Bone marrow (tissue), 2 donors: ENCODE measurements at regions not wholly inside any gene's neighbourhood (a gene's known extent, or its start where the extent isn't known, plus 50 kb on each side); places are given as distances from the start of the nearest gene placed in this dataset.
A peak's percentile ranks its signal among the peaks of the same experiment; 100 is the strongest.

Source experiments
- DNase-seq, 2 donors: peaks; one replicate each; lab custom pipeline; 2025; lab: John Stamatoyannopoulos, UW

DNA sequence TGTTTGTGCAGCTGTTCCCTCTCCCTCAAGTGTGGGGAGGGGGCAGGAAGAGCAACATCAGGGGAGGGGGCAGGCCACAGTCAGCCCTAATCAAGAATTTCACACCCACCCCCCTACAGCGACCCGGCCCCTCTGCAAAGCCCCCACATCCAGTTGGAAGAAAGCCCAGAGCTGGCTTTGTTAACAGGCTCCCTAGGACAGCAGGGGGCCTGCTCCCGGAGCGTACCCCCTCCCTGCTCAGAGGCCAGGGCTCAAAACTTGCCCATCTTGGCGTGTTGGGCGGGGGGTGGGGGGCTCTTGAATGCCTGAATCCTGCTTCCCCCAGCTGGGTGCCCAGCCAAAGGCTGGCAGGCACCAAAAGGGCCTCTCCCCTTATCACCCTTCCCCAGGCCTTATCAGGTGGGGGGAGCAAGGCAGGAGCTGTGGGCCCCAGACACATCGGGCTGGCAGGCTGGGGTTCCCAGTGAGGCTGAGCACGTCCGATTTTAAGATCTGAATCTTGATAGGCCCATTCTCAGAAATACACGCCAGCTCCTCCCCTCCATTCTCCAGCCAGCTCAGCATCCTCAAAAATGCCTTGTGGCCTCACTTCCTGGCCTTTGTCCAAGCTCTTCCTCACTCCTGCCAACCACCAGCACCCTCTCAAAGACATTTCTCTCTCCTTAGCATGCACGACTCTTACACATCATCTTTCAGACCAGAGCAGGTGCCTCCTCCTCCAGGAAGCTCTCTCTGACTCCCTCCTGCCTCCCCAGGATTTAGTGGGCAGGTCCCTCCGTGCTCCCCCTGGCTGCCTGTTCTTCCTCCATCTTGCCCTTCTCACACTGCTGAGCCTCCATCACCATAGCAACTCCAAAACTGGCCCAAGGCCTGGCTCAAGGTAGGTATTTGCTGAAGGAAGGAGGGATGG lies 384.8 kb downstream of the MN1 start:
- DNase-seq, result no peak

DNA sequence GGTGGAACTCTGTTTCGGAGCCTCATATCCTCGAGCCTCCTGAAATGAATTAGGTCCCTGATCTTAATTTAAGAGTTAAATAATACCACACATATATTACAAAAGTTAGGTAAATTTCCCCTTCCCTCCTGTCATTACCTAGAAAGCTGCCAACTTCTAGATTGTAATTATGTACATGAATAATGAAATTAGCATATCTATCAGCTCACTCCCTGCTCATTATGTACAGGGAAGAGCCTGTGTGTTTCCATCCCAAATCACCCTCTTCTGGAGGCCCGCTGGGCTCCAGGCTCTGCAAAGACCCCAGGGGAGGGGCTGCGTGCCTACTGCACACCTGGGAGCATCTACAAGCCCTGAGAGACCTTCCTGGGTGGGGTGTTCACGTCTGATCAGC lies 384.1 kb downstream of the MN1 start:
- DNase-seq, result no peak

DNA sequence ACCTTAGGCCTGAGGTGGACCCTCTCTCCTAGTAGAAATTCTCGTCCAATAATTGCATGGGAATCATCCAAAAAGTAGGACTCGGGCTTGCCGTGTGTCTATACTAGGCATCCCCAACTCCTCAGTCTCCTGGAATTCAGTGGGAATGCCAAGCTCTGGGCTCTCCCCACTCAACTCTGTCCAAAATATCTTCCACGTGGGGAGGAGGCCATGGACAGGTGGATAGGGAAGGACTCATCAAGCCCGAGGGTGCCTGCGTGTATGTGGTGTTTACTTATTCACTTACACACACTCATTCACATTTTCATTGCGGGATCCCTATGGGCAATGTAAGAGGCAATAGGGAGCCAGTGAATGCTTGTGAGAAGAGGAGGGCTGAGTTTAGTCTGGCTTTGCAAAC lies 383.3 kb downstream of the MN1 start:
- no peak for DNase-seq

DNA sequence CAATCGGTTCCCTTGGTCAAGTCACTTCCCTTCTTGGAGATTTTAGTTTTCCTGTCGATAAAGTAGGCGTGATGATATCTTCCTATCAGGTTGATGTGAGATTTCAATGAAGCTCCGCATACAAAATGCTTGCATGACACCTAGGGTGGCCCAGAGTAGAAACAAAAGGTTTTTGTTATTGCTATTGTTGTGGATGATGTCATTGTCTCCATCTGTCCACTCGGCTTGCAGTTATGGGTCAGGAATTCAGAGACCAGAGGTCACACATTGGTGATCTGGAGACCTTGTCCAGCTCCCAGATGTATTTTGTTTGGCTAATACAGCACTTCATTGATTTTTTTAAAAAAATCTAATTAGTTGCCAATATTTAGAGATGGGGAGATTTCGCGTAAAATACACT lies 382.1 kb downstream of the MN1 start:
- DNase-seq, result no peak

DNA sequence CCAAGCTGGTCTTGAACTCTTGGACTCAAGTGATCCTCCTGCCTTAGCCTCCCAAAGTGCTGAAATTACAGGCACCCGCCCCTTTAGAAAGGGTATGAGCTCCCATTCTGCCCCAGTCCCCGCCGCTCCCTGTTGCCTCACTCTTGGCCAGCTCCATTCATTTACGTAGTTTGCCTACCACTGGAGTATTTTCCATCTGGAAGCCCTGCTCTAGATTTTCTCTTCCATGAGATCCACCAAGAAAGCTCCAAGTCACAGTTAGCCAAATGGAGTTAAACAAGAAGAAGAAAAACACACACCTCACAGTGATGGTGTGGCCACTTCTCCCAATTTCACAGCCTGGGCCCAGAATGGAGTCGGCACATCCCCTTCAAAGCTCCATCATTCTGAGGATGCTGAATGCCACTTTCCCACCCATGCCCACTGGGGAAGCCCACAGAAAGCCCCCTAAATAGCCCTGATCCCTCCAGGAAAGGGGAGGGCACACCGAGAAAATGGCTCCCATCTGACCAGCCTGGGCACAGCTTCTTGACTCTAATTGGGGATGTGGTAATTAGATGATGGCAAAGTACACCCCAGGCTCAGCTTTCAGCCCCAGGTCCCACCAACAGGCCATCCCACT lies 381.2 kb downstream of the MN1 start:
- DNase-seq, result no peak

DNA sequence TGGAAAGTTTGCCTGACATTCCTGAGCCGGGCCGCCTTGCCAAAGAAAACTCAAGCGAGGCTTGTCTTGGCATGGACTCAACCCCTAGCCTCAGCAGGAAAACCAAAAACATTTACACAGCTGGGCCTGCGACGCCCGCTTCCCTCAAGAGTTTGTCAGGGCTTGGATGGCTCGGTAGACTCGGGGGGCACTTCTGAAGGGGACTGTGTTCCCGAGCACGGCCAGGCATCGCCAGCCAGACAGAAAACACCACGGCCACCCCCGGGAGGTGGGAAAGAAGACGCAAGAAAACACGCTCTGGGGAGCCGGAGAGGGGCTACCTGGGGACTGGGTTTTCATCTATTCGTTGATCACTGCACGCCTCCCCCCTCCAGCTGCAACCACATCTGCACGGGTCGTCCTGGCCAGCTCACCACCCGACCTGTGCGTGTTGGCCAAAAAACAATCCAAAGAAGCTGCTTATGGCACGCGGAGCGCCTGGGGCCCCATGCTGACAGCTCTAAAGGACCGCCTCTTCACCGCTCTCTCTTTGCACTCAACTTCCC lies 380.7 kb downstream of the MN1 start:
- no peak for DNase-seq

DNA sequence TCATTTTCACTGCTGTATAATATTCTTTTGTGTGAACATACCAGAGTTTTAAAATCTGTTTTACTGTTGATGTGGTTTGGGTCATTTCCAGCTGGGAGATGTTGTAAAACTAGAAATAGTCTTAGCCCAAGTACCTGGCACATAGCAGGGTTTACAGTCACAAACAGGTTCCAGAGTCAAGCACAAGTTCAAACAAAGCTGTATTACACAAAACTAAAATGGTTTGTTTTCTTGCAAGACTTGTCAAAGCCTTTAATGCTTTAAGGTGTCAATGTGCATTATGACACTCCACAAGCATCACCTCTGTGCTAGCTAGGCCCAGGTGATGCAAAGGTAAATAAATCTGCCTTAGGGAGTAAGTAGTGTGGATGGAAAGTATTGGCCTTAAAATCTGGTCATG lies 379.1 kb downstream of the MN1 start:
- no peak for DNase-seq

DNA sequence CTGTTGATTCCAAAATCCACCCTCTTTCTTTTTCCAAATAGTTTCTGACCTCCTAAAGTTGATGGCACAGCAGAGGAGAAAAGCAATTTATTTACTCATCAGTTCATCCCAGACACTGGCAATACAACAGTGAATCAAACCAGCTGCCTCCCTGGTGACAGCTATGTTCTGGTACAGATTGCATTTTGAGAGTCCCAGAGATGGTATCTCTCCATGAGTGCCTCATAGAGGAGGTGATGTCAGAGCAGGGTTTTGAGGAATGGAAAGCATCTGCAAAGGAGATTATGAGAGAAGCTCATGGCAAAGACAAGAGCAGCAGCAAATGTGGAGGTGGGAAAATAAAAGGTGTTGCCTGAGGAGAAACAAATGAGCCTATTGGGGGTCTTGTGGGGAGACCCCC lies 377.2 kb downstream of the MN1 start:
- DNase-seq, result no peak

DNA sequence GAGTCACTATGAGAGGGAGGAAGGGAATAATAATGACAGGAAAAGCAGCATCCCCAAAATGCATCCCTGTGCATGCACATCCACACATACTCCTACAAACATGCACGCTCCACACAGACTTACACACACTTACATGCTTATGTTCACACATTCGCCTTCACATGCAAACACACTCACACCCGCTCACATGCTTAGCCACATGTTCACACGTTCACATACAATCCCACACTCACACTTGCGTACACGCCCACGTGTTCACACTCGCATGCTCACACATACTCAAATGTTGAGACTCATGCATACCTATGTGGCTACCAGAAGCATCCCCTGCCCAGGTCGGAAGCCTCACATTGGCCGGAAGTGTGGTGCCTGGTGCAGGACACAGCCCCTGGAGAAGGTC lies 372.1 kb downstream of the MN1 start:
- DNase-seq, result no peak

DNA sequence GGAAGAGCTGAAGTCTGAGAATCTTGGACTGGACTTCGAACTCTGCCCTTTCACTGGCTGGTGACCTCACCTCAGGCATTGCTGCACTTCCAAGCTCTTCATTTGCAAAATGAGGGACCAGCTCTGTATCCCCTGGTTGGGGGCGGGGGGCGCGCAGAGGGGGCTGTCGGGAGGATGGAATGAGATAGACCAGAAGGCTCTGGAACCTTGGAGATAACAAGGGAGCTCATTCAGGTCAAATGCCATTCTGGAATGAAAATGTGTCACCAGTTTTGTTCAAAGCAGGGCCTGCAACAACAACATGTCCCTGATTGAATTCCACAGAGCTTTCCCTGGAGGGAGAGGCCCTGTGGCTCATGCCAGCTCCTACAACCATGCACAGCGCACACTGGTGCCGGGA lies 370.5 kb downstream of the MN1 start:
- DNase-seq, result no peak

DNA sequence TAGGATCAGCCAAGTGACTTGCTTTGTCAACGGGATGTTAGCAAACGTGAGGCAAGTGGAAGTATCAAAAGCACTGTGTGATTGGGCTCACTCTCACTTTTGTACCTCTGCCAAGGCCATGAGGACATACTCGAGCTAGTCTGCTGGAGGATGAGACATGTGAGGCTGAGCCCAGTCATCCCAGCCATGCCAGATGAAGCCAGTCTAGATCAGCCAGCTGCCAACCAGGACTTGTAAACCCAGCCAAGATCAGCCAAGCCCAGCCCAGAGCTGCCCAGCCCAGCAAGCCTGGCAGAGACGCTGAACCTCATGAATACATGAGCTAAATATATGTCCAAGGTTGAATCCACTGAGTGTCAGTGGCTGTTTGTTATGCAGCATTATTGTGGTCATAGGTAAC lies 369.7 kb downstream of the MN1 start:
- no peak for DNase-seq

DNA sequence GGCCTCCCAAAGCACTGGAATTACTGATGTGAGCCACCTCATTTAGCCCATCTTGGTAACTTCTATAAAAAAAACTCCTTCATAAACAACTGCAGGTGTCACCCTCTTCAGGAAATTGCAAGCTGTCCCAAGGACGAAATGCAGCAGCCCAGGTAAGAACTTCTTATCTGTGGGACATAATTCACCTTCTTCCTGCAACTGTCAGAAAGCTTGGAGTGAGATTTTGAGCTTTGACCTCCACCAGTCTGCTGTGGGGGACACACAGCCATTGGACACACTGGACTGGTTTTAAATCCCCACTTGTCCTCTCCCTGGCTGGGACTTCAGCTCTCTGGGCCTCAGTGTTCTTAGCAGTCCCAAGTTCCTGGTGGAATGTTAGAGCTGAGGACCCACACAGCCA lies 368.5 kb downstream of the MN1 start:
- no peak for DNase-seq

DNA sequence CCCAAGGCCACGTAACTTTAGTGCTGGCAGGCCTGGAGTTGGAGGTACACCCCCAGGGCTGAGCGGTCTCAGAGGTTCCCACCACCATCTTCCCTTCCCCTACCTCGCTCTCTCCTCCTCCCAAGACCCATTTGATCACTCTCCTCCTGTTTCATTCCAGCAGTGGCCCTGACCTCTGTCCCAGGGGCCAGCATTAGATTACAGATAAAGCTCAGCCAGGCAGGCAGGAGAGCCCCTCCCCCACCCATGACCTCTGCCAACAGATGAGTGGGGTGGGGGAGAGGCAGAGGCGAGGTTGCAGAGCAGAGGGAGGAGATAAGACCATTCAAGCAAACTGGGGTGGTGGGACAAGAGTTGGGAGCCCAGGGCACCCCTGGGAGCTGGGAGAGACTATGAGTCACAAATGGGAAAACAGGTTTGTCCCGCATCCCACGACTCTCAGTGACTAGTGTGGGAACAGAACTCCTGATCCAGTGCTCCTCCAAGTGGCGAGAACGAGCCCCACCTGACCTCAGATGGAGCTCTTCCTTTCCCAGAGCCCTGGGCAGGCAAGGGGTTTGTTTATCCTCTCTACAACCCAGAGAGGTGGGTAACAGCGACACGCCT lies 367.9 kb downstream of the MN1 start:
- DNase-seq, result no peak

DNA sequence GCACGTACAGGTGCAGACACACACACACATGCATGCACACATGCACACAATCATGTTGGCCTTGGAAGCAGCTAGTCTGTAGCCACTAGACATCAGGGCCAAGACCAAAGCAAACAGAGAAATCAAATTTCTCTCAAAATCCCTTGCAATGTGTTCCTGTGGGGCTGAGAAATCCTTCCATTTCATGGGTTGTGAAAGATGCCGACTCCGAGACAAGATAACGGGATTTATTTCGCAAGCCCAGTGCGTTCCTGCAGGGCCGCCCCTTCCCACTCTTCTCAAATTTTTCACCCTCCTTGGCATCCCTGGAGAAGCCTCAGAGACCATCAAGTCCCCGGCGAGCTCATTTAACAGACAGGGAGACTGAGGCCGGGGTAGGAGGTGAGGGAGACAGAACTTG lies 366.7 kb downstream of the MN1 start:
- DNase-seq, result no peak

DNA sequence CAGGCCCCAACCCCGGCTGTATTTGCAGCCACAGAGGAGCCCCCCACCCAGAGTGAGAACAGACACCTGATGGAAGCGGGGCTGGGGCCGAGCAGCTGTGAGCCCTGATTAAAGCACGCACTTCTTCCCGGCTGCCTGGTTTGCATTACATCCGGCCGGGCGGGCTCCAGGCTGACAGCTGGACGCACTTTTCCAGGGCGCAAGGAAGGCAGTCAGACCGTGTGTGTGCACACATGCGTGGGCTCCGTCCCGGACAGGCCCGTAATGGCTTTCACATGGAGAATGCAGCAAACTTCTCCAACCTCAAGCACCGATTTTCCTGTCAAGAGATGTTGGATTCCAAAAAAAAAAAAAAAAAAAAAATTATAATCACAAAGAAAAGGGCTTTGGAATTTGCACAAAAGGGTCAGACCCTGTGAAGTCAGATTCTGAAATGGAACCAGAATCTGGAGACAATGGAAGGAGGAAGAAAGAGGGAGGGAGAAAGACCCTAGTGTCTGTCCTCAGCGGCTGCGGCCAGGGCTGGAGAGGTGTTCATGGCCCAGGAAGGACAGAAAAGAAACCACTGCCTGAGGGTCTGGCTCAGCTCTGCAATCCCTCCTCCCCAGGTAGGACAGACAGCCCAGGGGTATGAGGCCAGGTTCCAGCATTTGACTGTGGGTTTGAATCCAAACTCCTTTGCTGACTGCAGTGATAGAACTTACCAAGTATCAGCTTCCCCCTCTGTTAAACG lies 365.5 kb downstream of the MN1 start:
- no peak for DNase-seq

DNA sequence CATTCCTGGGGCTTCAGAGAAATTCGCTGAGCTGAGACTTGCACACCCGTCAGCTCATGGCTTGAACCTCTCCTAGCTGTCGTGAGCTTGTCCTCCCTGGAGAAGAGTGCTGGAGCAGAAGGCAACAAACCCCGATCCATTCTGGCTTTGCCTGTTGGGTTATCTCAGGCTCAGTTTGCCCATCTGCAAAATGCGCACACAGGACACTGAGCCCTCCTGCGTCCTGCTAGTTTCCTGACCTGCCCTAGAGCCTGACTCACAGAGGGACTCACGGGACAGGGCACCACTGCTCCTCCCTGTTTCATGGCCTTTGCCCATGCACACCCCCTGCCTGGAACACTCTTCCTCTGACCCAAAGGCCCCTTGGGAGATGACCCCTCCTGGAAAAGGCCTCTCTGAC lies 365.0 kb downstream of the MN1 start:
- DNase-seq, result no peak

DNA sequence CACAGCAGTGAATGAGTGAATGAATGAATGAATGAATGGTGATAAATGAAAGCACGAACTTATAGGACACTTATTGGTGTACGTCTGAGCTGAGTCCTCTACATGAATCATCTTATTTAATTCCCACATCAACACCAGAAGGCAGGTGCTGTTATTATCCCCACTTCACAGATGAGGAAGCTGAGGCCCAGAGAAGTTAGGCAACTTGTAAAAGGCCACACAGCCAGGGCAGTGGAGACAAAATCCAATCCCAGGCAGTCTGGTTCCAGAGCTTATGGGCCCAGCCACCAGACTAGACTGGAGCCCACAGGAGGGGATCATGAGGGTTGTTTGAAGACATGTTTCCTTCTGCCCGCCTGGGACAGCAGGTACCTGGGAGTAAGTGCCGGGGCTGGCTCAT lies 364.0 kb downstream of the MN1 start:
- no peak for DNase-seq

DNA sequence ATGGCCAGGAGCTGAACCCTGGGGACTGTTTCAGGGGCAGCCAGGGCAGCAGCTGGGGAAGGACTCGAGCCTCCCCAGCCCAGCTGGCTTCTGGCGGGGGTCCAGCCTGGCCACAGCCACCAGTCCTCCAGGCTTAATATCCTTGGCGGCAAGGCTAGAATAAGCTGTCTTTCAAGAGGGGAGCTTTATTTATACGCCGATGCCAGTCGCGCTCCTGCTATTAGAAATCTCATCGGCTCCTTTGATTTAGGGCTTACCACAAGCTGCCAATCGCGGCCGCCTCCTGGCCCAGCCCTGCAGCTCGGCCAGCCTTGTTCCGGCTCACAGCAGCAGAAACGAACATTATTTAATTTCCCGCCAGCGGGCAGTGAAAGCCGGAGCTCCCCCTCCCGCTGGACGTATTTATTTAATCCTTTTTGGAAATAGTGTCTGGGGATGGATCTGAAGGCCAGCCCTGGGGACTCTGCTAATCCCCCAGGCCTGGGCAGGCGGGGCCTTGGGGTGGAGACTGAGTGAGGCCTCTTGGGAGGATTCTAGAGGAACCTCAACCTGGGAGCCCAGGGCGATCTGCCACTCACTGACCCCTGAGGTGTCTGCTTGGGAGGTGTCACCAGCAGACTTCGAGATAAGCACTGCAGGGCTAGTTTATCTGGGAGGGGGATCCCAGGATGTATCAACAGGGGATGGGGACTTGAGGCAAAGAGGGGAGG lies 363.1 kb downstream of the MN1 start:
- DNase-seq, result no peak

DNA sequence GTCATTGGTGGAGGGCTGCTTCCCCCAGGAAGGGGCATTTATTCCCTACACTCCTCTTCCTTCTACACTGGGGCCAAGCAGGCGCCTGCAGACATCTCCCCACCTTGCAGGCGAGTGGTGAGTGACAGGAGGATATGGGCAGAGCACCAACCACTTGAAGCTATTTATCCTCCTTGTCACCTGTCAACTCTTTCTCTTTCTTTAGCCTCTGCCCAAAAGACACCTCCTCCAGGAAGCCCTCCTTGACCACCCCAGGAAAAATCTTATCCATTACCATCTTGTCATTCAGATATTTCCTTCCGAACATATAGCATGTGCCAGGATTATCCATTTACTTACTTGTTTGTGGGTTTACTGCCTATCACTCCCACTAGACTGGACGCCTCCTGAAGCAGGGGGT lies 362.4 kb downstream of the MN1 start:
- DNase-seq, result no peak

DNA sequence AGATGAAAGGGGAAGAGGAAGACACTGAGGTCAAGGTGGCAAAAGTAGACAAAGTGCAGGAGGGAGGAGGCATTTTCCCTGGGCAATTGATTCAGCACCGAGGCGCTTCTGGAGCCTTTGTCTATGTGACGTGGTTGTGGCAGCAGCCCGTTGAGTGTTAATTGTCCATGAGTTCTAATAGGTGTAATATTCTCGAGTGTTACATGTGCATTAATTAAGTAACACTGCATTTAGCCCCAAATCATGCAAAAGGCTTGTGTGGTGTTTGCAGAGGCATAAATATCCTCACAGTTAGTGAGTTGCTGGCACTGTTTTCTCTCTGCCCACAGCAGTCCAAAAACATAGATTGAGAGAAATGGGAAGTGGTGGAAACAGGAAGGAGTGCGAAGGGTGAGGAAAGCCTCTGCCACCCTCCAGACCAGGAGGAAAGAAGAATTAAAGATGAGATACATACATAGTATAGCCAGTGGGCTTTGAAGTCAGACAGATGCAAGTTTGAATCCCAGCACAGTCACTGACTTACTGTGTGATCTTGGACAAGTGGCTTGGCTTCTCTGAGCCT lies 361.2 kb downstream of the MN1 start:
- DNase-seq, result peak in 1 of 2 donors; percentile 38

DNA sequence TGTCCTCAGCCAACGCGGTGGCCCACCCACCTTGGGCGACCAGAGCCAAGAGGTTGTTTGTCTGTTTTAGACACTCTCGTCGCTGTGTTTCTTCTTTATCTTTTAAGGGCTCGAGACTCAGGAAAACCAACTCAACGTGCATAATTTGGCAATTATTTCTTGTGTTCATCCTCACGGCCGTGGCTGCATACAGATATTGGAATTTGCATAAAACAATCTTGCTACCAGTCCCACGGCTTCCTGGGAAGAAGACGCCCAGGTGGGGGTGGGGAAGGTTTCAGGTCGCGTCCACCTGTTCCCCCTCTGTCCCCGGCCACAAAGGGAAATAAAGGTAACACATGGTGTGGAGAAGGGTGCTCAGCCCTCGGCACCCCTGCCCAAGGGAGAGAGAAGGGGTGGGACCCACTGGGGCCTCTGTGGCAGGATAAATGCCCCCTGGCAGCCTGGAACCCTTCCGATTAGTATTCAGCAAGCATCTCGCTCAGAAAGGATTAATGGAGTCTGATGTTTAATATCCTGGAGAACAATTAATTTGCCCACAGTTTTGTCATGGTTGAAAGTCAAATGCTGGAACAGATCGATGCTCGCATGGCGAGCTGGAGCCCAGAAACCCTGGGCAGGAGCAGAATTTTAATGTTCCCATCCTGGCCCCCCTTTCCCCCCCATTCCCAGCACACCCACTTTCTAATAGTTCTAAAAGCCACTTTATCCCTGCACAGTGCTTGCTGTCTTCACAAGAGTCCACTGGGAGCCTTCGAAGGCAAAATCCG lies 359.7 kb downstream of the MN1 start:
- DNase-seq, result no peak
